GOT3 (cell line): ENCODE measurements at regions not wholly inside any gene's neighbourhood (a gene's known extent, or its start where the extent isn't known, plus 50 kb on each side); places are given as distances from the start of the nearest gene placed in this dataset.

Source experiments
- DNase-seq: peaks from one replicate; lab custom pipeline; 2025; ENCODE audit warnings: mixed read lengths; lab: John Stamatoyannopoulos, UW

- DNase-seq, result no peak
These were observed 643.3 kb upstream of the ARRDC4 start for GRCh38 chr15:97317163-97317562.

- DNase-seq, result no peak
These were observed 641.2 kb upstream of the ARRDC4 start for GRCh38 chr15:97319291-97319690.

- DNase-seq, result no peak
These were observed 614.3 kb upstream of the ARRDC4 start for GRCh38 chr15:97346221-97346620.

- no peak for DNase-seq
These were observed 609.7 kb upstream of the ARRDC4 start for GRCh38 chr15:97350813-97351212.

- no peak for DNase-seq
These were observed 577.0 kb upstream of the ARRDC4 start for GRCh38 chr15:97383516-97383915.

- DNase-seq, result no peak
These were observed 573.6 kb upstream of the ARRDC4 start for GRCh38 chr15:97386940-97387339.

- no peak for DNase-seq
These were observed 559.3 kb upstream of the ARRDC4 start for GRCh38 chr15:97401195-97401594.

- no peak for DNase-seq
These were observed 558.5 kb upstream of the ARRDC4 start for GRCh38 chr15:97401970-97402369.

- DNase-seq, result no peak
These were observed 553.7 kb upstream of the ARRDC4 start for GRCh38 chr15:97406841-97407240.

GRCh38 chr15:97410897-97411575 lies 549.5 kb upstream of the ARRDC4 start:
- DNase-seq, result no peak

GRCh38 chr15:97420130-97420529 lies 540.4 kb upstream of the ARRDC4 start:
- DNase-seq, result no peak

GRCh38 chr15:97425596-97425995 lies 534.9 kb upstream of the ARRDC4 start:
- DNase-seq, result no peak

- no peak for DNase-seq
These were observed 517.4 kb upstream of the ARRDC4 start for GRCh38 chr15:97443101-97443500.

- DNase-seq, result no peak
These were observed 514.4 kb upstream of the ARRDC4 start for GRCh38 chr15:97446138-97446537.

GRCh38 chr15:97456521-97457202 lies 503.8 kb upstream of the ARRDC4 start:
- DNase-seq, result no peak

GRCh38 chr15:97457203-97457847 lies 503.2 kb upstream of the ARRDC4 start:
- DNase-seq, result no peak

- DNase-seq, result no peak
These were observed 500.7 kb upstream of the ARRDC4 start for GRCh38 chr15:97459771-97460170.

GRCh38 chr15:97461226-97461625 lies 499.3 kb upstream of the ARRDC4 start:
- no peak for DNase-seq

GRCh38 chr15:97463696-97464095 lies 496.8 kb upstream of the ARRDC4 start:
- DNase-seq, result no peak

- DNase-seq, result no peak
These were observed 490.1 kb upstream of the ARRDC4 start for GRCh38 chr15:97470417-97470816.

- no peak for DNase-seq
These were observed 486.9 kb upstream of the ARRDC4 start for GRCh38 chr15:97473627-97474026.

GRCh38 chr15:97479957-97480356 lies 480.5 kb upstream of the ARRDC4 start:
- no peak for DNase-seq

- no peak for DNase-seq
These were observed 478.0 kb upstream of the ARRDC4 start for GRCh38 chr15:97482521-97482920.
